ENCODE measurements at regions not wholly inside any gene's neighbourhood (a gene's known extent, or its start where the extent isn't known, plus 50 kb on each side); places are given as distances from the start of the nearest gene placed in this dataset.
"Not testable (repeated sequence)": the region's sequence is repeated elsewhere in the genome, so short reads cannot be mapped to it uniquely, and the experiment has no call there.

GRCh38 chr2:144758196-144758595 lies 238.3 kb upstream of the ZEB2 start:
- DNase-seq, result not testable (repeated sequence)

- no peak for DNase-seq
Measured at GRCh38 chr2:144753416-144753815, 233.5 kb upstream of the ZEB2 start.

GRCh38 chr2:144751142-144751905 lies 231.4 kb upstream of the ZEB2 start:
- DNase-seq, result no peak

DNA sequence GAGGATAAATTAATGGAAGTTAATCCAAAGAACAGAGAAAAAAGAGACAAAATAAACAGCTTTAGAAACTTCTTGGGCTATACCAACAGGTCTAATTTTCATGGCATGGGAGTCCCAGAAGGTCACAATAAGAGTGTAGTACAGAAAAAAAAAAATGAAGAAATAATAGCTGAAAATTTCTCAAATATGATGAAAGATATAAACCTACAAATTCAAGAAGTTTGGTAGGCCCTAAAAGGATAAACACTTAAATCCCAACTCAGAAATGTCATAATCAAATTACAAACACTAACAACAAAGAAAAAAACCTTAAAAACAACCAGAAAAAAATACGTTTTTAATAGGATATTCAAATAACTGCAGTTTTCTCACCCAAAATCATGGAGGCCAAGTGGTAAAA lies 229.3 kb upstream of the ZEB2 start:
- no peak for DNase-seq

- DNase-seq, result no peak
Measured at GRCh38 chr2:144748443-144748842, 228.5 kb upstream of the ZEB2 start.

DNA sequence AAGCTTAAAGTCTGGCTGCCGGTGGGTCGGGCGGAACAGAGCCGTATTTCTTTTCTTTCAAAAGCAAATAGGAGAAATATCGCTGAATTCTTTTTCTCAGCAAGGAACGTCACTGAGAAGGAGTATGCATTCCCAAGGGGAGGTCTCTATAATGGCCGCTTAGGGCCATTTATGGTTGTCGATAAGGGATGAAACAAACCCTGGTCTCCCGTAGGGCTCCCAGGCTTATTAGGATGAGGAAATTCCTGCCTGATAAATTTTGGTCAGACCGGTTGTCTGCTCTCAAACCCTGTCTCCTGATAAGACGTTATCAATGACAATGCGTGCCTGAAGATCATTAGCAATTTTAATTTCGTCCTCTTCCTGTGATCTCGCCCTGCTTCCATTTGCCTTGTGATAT lies 227.7 kb upstream of the ZEB2 start:
- DNase-seq, result no peak

DNA sequence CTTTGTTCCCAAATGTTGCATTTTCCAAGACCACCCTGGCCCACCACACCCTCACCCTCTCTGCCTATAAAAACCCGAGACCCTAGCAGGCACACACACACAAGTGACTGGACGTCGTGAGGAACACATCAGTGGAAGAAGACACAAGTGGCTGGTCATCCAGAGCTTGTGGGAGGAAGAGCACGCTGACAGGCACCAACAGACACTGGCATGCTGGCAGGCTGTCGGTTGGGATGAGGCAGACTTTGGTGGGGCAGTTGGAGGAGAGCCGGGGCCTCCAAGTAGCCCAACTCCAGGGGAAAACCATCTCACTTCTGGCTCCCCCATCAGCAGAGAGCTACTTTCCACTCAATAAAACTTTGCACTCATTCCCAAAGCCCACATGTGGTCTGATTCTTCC lies 225.5 kb upstream of the ZEB2 start:
- no peak for DNase-seq

DNA sequence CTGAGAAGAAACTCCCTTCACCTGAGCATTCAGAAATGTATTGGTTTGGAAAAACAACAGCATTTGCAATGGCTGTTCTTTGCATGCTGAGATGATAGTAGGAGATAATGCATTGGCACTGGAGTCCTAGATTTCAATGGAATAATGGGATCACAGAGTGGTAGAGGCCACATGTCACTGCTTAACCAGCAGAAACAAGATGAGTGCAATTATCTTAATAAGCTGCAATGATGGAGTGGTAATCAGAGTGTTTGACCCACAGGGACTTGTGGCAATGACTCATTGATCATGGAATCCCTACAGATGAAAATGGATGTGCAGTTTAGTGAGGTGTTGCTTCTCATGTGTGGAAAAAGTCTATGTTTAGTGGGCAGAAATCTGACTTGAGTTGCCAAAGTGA lies 218.8 kb upstream of the ZEB2 start:
- no peak for DNase-seq

DNA sequence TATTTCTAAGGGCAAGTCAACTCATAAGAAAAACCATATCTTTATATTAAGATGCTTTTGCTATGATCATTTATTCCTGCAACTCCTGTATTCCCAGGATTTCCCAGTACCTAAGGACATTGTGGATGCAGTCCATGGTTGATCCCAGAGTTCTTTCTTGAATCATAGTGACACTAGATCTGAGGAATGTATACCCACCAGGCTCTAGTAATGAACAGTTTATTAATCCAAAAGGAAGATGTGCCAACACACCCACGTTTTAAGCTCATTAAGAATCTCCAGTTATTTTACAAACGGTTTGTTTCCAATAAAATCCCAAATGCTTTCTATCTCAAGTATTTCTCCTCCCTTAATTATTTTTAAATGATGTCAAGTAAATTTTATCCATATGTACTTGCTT lies 210.8 kb upstream of the ZEB2 start:
- no peak for DNase-seq

DNA sequence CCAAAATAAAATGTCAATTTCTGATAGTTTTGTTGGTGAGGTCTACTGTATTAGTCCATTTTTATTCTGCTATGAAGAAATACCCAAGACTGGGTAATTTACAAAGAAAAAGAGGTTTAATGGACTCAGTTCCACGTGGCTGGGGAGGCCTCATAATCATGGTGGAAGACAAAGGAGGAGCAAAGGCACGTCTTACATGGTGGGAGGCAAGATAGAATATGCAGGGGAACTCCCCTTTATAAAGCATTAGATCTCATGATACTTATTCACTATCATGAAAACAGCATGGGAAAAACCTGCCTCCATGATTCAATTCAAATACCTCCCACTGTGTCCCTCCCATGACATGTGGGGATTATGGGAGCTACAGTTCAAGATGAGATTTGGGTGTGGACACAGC lies 204.5 kb upstream of the ZEB2 start:
- not testable (repeated sequence) for DNase-seq

- no peak for DNase-seq
Measured at GRCh38 chr2:144718376-144718775, 198.5 kb upstream of the ZEB2 start.

DNA sequence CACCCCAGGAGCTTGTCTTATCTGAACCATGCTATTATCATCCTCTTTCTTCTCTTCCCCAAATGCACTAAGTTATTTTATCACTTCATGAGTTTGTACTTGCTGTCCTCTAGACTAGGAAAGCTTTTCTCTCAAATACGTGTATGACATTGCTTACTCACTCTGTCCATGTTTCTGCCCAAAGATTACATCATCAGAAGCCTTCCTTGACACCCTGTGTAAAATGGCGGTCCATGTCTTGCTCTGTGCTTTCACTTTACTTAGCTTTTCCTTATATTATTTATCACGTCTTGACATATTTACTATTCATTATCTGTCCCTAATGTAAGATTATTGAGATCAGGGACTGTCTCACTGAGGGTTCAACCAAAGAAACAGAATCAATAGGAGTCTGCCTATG lies 196.1 kb upstream of the ZEB2 start:
- DNase-seq, result no peak

- no peak for DNase-seq
Measured at GRCh38 chr2:144713410-144713809, 193.5 kb upstream of the ZEB2 start.

GRCh38 chr2:144712550-144712940 lies 192.6 kb upstream of the ZEB2 start:
- DNase-seq, result no peak

GRCh38 chr2:144711630-144712549 lies 192.0 kb upstream of the ZEB2 start:
- no peak for DNase-seq

DNA sequence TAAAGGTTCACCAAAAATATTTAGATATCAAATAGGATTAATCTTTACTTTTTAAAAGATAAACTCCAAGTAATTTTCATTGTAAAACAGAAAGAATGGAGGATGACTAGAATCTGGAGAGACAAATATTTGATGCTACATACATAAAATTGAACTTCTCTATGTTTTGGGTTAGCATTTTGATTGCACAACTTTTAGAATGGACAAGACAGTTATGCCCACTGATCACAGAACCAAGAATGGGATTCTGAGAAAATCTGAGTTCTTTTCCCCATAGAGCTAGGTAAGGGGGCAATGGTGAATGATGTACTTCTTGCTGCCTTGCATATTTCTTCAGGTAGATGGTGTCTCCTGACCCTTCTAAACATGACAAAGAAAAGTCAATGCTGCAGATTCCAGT lies 191.2 kb upstream of the ZEB2 start:
- DNase-seq, result no peak

GRCh38 chr2:144708626-144709025 lies 188.7 kb upstream of the ZEB2 start:
- DNase-seq, result no peak

DNA sequence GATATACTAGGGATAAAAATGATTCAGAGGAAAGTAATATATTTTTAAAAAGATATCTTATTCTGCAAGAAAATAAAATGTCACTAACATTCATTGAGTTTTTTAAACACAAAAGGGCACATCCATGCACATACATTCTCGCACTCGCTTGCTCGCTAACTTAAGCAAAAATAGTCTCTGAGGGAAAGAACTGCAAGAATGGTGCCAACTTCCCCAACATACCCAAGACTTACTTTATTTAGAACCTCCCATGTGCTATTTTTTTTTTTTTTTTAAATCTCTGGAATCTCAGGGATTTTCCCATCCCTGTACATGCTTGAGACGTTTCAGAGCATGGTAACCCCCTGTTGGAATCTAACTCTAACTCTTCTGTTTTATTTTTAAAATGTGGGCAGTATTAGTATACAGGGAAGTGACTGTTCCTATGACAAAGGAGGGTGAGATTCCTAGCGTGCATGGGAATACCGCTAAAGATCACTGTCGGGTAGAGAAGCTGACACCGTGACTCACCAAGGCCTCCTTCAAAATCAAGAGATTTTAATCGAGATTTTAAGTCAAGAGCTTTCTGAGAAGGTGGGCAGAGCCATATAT lies 187.9 kb upstream of the ZEB2 start:
- no peak for DNase-seq

GRCh38 chr2:144706647-144707046 lies 186.7 kb upstream of the ZEB2 start:
- DNase-seq, result no peak

DNA sequence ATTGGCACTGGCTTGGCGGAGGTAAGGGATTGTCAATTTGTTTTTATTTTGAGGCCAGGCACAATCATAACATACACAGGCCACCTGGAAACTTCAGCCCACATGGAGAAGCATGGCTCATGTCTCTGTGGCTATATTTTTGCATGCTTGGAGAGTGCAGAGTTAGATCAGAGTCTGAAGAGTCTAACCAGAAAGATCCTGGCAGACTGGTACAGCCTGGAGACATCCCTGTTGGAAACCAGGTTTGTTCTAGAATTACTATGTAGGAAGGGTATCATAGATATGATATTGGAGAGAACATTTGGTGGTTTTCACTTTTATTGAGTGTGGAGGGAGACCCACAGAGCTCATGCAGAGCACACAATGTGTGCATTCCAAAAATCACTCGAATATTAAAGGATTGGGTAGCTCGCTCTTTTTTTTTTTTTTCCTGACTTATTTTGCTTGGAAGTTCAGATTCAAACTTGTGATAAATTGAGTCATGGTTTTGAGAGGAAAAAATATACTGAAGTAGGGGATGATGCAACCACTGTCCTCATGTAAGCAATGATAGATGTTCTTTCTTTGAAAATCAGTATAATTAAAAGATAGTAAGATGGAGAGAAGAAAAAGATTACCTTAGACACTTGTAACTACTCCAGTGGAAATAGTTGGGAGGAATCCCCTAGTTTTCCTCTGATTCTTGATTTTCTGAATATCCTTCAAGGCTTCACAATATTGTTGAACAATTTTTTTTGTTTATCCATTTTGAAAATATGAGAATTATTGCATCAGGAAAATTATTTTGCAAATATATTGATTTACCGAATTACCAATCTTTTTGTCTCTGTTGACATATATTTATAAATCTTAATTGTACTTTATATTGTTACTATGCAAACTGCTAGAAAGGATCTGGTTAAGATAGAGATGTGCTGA lies 185.7 kb upstream of the ZEB2 start:
- no peak for DNase-seq

- no peak for DNase-seq
Measured at GRCh38 chr2:144704709-144705095, 184.8 kb upstream of the ZEB2 start.

DNA sequence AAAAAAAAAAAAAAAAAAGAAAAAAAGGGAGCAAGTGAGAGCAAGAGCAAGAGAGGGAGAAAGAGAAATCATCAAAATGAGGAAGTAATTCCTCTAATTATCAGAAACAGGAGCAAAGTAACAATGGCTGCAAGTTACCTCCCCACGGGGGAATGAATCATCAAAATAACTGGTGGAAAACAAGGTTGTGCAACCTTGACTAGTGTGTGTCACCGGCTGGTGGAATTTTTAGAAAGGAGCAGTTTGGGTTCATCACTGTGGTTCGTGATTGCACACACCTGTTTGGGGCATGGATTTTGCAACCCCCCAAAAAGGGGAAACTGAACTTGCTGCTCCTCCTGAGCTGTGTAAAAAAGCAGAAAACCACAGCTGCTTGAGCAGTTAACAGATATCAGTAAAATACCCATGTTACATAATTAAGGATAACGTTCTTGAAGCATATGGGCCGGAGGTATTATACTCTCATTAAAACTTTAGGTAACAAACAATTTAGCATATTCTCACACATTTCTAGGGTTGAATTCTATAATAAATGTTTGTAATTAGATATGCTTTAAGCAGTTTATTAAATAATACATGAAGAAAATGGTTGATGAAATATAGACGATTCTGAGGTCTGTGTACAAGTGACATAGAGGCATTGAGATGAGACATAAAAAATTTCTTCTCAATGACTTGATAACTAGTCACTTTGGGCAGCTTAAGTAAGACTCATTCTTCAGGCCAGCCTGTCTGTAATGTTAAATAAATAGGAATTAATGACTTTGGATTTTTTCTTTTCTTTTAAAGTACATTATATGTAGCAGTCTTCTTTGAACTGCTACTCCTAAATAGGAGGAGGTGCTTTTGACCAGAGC lies 184.2 kb upstream of the ZEB2 start:
- no peak for DNase-seq
